ENCODE measurements at regions not wholly inside any gene's neighbourhood (a gene's known extent, or its start where the extent isn't known, plus 50 kb on each side); places are given as distances from the start of the nearest gene placed in this dataset.

GRCh38 chr5:68628082-68628814, 412.7 kb downstream of the PIK3R1 start:
- no peak for DNase-seq

DNA sequence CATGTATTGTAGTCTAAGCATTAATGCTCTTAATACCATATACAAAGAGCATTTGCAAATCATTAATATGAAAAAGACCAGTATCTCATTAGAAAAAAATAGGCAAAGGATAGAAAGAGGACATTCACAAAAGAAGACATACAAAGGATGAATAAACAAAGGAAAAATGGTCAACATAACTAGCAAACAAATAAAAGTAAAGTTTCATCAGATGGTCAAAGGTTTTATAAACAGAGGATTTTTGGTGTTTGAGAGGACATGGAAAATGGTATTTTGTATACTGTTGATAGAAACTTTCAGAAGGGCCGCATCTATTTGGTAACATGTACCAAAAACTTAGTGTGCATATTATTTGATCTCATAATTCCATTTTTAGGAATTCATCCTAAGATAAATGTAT, 414.8 kb downstream of the PIK3R1 start:
- DNase-seq, result no peak

DNA sequence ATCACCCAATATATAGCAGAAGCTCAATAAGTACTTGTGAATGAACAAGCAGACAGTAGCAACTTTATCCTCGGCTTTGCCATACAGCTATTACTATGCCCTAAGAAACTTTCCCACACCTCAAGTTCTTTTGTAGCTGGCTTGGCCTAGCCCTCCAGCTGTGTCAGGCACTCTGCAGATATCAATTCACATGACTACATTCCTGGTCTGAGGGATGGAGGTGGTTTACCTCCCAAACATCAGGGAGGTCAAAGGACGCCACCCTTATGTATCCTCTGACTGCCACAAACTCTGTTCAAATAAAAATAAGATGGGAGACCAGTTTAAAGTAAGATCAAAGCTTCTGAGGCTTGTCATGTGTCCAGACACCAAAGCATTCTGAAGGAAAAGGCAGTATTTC, 416.3 kb downstream of the PIK3R1 start:
- DNase-seq, result no peak

- no peak for DNase-seq
These were observed 425.7 kb downstream of the PIK3R1 start for GRCh38 chr5:68641211-68641610.

DNA sequence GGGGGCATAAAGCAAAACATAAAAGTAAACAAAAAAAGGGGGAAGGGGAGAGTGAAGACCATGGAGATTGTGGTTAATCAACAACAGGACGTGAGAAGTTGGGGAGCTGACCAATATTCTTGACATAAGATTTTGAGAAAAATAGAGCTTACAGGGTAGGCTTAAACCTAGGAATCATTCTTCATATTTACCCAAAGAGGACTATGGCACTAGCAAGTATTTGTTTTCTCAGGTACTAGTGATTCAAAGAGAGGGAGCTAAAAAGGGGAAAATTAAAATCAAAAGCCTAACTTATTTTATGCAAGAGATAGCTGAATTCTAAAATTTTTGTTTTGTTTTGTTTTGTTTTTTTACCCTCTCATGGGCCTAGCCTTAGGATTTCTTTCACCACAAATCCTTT, 427.5 kb downstream of the PIK3R1 start:
- DNase-seq, result no peak

DNA sequence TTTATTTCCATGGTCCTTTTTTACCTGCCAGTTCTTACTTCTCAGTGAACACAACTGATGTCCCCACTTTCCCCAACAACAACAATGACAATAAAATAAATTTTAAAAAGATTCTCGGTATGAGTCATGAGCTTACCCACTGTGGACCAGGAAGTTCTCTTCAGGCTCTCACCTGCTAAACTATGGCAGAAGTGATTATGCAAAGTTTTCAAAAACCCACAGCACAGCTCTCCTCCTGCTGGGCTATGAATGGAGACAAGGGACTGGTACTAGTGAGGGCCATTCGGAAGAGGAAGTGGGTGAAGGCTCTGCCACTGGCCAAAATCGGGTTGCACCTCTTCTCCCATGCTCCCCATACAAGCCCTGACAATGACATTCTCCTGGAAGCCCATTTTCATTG, 429.4 kb downstream of the PIK3R1 start:
- DNase-seq, result no peak

DNA sequence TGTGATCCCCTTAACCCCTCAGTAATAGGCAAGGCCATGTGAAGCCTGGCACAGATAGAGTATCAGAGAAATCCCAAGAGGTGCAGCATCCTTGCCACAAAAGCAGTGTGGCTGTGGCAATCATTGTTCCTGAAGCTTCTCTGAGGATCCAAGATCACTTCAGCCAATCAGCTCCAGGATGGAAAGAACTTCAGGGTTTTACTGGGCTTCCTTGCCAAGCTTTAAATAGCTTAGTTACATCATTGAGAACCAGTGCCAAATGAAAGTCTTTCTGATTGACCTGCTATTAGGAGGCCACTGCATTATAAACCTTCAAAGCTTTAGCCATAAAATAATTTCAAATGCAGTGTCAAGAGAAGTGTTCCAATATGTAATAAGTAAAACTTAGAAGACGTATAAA, 430.6 kb downstream of the PIK3R1 start:
- DNase-seq, result no peak

DNA sequence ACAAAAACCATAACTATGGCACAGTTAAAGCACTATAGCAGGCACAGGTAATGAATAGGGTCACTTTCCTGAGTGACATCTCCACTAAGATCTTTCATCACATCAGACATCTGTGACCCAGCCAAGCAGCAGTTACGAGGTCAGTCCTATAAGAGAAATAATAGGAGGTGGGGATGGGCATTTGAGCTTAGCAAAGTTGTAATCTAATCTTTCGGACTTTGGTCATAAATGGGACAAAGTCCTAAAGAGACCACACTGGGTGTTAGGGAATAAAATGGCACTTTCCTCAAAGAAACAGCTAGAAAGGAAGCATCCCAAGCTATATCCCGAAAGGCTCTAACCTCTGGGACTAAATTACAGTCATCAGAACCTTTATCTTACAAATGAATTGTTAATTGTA, 432.2 kb downstream of the PIK3R1 start:
- no peak for DNase-seq

DNA sequence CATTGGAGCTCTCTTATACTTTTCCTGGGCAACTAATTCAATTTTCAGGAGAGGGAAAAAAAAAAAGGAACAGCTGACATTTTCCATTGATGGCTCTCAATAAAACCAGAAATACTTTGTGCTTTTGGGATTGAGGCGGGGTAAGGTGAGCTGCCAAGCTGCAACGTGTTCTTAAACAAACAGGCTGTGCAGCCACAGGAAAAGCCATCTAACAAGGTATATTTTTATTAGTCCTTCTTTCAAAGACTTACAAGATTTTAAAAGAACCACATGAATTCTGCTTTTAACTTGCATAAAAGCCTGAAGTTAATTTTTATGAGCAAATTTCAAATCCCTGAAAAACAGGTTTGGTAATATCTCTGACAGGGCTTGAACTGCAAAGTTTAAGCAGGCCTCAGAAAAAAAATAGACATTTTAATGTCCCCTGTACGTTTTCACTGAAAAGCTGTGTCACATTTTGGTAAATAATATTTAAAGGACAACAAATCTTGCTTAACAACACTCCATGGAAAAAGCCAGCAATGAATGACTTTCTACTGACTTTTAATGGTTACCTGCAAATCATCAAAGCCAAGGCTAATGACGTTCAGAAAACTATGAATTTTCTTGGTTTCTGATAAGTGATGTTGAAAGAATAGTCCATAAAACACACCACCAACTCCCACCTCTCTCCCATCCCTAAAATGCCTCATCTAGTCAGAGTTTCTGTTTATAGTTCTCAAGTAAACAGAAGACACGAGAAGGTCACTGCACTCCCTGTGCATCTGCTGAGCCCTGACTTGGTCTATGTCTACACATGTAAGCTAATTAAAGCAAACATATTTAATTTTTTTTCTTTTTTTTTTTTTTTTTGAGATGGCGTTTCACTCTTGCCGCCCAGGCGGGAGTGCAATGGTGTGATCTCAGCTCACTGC, 433.6 kb downstream of the PIK3R1 start:
- no peak for DNase-seq

DNA sequence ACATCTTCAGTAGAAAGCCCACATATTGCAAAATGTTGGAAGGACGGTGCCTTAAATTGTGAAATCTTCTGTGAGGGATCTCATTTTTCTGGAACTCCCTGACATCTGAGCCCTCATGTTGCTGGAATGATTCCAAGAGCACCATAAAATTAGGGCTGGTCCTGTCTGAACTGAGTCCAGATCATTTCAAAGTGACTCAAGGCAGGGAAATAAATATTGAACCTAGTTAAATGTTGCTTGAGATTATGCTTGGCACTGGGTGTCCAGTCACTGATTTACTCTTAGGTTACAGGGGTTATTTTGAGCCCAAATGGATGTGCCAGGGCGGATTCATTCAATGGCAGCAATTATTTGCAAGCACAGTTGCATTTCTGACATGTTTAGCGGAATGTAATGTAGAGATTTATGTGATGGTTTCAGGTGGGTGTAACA, 437.0 kb downstream of the PIK3R1 start:
- DNase-seq, result no peak

DNA sequence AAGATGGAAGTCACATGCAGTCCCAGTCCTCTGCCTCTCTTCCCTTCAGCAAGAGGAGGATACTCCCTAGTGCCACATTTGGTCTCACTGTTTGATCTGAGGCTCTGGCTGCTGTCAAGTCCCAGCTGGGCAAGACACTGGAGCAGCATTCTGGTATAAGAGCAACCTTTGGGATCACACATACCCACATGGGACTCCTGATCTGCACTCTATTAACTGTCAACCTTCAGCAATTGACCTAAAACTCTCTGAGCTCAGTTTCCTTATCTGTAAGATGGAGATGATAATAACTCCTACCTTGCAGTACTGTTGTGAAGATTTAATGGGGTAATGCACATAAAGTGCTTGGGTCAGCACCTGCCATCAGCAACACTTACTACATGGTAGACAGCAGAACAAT, 437.9 kb downstream of the PIK3R1 start:
- DNase-seq, result no peak

GRCh38 chr5:68657055-68657961, 436.5 kb upstream of the SLC30A5 start:
- no peak for DNase-seq

- DNase-seq, result no peak
These were observed 434.9 kb upstream of the SLC30A5 start for GRCh38 chr5:68658810-68659372.

- DNase-seq, result no peak
These were observed 433.9 kb upstream of the SLC30A5 start for GRCh38 chr5:68659881-68660280.

DNA sequence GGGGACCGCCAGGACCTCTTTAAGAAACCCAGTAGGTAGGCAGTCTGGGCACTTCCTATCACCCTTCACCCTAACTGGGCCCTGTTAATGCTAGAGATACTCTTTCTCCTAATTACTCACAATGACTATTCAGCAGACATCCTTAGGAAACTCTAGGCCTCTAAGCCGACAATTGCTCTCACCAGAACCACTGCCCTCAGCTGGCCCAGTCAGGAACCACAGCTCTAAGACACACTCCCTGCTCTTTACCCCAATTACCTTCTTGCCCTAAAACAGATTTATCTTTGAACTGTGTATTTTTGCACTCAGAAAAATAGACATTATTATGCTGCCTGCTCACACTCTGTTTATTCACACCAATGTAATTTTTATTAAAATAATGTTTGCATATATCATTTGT, 432.6 kb upstream of the SLC30A5 start:
- no peak for DNase-seq

DNA sequence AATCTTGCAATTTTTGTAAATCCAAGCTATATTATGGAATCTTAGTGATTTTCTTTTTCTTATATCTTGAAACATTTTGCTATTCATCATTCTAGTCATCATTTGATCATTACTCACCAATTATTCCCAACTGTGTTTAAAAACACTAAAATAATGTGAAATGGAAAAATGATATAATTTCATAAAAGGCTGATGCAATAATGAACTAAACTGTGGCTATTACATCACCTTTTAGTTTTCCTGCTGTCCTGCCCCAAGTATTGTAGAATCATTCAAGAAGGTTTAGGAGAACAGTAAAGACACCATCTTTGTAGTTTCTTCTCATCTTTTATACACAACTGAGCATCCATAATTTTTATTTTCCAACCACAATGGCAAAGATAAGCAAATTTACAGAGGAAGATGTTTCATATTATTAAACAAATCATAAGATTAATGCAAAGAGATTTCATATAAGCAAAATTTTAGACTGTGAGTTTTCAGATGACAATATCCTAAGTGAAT, 431.0 kb upstream of the SLC30A5 start:
- no peak for DNase-seq

DNA sequence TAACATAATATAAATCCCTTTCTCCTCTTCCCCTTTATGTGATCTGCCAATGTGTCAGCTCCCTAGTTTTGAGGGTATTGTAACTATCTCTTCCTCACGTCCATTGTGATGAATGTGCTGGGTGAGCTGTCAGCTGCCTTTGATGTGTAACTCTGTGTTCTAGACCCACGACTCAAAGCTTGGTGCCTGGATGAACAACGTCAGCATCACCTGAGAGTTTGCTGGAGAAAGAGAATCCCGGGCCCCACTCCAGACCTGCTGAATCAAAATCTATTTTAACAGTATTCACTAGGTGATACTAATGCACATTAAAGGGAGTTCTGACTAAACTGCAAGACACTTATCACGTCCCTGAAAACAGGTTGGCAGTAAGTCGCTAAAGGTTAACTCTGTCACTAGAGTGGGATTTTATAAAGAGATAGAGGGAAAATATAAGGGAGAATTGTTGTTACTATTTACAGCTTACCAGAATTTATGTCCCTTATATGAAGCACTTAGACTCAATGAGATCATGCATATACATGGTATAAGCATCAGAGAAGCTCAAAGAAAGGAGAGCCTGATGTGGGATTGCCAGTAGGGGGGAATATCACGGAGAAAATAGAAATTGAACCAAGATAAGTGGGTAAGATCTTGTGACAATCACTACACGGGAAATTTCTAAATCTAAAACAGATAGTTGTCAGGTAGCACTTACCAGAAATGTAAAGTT, 423.8 kb upstream of the SLC30A5 start:
- DNase-seq, result no peak

DNA sequence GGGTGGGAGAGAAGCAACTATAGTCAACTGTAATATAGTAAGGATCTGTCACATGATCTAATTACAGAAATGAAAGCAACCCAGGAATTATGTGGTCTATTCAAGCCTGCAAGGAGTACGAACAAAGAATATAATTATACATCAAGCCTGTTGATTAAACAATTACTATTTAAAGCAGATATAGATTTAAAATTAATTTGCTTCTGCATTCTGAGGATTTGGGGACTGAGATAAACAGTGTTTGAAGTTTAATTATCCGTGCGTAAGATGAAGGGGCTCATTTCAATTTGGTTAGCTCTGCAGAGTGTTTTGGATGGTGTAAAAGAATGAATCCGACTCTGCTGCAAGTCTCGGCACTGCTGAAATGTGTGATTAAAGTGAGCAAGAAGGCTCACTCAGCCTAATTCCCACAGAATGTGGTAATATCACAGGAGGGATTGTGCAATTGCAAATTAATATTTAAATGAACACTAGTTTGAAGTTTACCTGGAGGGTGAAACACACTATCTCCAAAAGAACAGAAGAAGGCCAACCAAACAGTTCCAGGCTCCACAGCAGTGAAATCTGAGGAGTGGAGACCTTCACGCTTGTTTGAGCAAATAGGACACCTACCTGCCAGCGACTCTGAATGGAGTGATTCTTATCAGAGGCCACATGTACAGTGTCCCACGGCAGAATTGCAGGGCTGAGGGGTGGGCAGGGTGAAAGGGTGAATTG, 420.6 kb upstream of the SLC30A5 start:
- DNase-seq, result no peak

DNA sequence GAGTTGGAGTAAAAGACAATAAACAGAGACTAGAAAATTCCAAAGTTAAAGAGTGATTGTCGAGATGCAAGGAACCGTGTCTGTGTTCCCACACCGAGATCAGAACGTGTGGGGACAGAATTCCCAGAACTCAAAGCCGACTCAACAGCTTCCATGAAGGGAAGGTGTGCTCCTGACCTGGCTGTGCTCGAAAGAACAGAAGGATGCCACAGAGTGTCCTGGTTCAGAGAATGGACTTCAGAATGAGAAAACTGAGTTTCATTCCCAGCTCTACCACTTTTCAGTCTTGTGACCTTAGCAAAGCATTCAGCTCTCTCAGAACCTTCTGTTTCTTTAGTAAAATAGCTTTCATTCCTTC, 420.0 kb upstream of the SLC30A5 start:
- DNase-seq, result no peak

- DNase-seq, result no peak
These were observed 414.8 kb upstream of the SLC30A5 start for GRCh38 chr5:68679041-68679440.

GRCh38 chr5:68680366-68680765, 413.4 kb upstream of the SLC30A5 start:
- no peak for DNase-seq

Data from NCI-H510A treated with DMSO at 0.1 percent for 48 hours (cell line).